HepG2 (cell line): ENCODE measurements at regions not wholly inside any gene's neighbourhood (a gene's known extent, or its start where the extent isn't known, plus 50 kb on each side); places are given as distances from the start of the nearest gene placed in this dataset.

Experiments used
- ATAC-seq: fragments of 200-7000 bp; cut with Tn5 transposase; 3 replicates; pipeline ENCODE4 v1.9.1; 2020; ENCODE audit warnings: mild to moderate bottlenecking, moderate library complexity
- BruUV-seq: library from RNA; stranded (reverse); fragments of 400-500 nt; replicated peaks from 2 replicates; lab custom pipeline; 2021; lab: Mats Ljungman, UMichigan
- CTCF ChIA-PET: fragments of 300-600 bp; formaldehyde crosslinking; extraction: SDS; loops from one replicate; lab custom pipeline; 2021; ENCODE audit warnings: low total read pairs, inconsistent platforms, low intra/inter-chr PET ratio; lab: Yijun Ruan, JAX
- POLR2A ChIA-PET: fragments of 350-600 bp; sonication (Branson Sonifier 250); formaldehyde crosslinking; loops from one replicate; lab custom pipeline; 2020; ENCODE audit warnings: antibody characterized with exemption, inconsistent platforms; lab: Yijun Ruan, JAX
- DNase-seq: peaks from one replicate; pipeline ENCODE4 v3.0.0-alpha.2; 2015; ENCODE audit warnings: low spot score
- FAIRE-seq: peaks from 3 replicates; lab custom pipeline; 2011; peaks lifted over from hg19 to GRCh38; lab: Jason Lieb, UNC
- H2AFZ ChIP-seq: one replicate; pipeline ENCODE4 v1.6.1; 2011; ENCODE audit warnings: low read length, inconsistent platforms
- H3K27ac ChIP-seq: fragments of 300-600 bp; 3 replicates; pipeline ENCODE4 v1.8.0; 2011; ENCODE audit warnings: mixed run types, mild to moderate bottlenecking, mixed read lengths, low read length, inconsistent platforms; ENCODE audit not compliant: insufficient read depth; ENCODE audit errors: extremely low read length
- H3K27me3 ChIP-seq, 2 experiments: fragments of 200-600 bp in 1 of 2; 2 replicates in 1 of 2; 3 replicates in 1 of 2; pipeline versions ENCODE4 v1.6.0 to v1.8.0; 2011; ENCODE audit warnings: low read length in 2 of 2, mild to moderate bottlenecking in 2 of 2, moderate library complexity in 2 of 2, inconsistent platforms in 1 of 2; ENCODE audit not compliant: insufficient read depth in 2 of 2, control insufficient read depth in 1 of 2
- H3K36me3 ChIP-seq, 2 experiments: fragments of 200-600 bp in 1 of 2; replicated peaks in 1 of 2; 2 replicates in 1 of 2; 3 replicates in 1 of 2; pipeline versions ENCODE4 v1.5.1 to v1.8.0; 2011; ENCODE audit warnings: low read length in 2 of 2, inconsistent platforms in 1 of 2; ENCODE audit not compliant: insufficient read depth in 2 of 2, control insufficient read depth in 1 of 2
- H3K4me1 ChIP-seq: 2 replicates; pipeline ENCODE4 v1.5.1; 2012; ENCODE audit warnings: low read length, inconsistent platforms; ENCODE audit not compliant: insufficient read depth
- H3K4me2 ChIP-seq: 2 replicates; pipeline ENCODE4 v1.6.0; 2011; ENCODE audit warnings: low read depth, low read length, inconsistent platforms
- H3K4me3 ChIP-seq, 3 experiments: fragments of 200-600 bp in 1 of 3; sonication (generic), shearing (Covaris generic) in 1 of 3; replicated peaks in 1 of 3; 2 replicates each; pipeline ENCODE4 v1.5.1; 2011 to 2016; ENCODE audit warnings: low read length in 3 of 3, inconsistent platforms in 2 of 3, low read depth in 2 of 3, mild to moderate bottlenecking in 2 of 3, control low read depth in 1 of 3, mixed read lengths in 1 of 3; ENCODE audit not compliant: insufficient read depth in 1 of 3
- H3K79me2 ChIP-seq: one replicate; pipeline ENCODE4 v1.6.1; 2011; ENCODE audit warnings: low read length, inconsistent platforms; ENCODE audit not compliant: insufficient read depth
- H3K9ac ChIP-seq: 2 replicates; pipeline ENCODE4 v1.6.0; 2011; ENCODE audit warnings: mild to moderate bottlenecking, low read depth, low read length, inconsistent platforms; ENCODE audit not compliant: insufficient read depth
- H3K9me3 ChIP-seq: 2 replicates; pipeline ENCODE4 v1.5.1; 2012; ENCODE audit warnings: mild to moderate bottlenecking, low read length
- H4K20me1 ChIP-seq: 2 replicates; pipeline ENCODE4 v1.6.0; 2011; ENCODE audit warnings: inconsistent platforms, mild to moderate bottlenecking, low read length, moderate library complexity; ENCODE audit not compliant: insufficient read depth
- NFE2L1 ChIP-seq: sonication (generic); formaldehyde crosslinking; IDR thresholded peaks from 2 replicates; pipeline ENCODE4 v1.4.0; 2020; ENCODE audit warnings: missing genetic modification reagents, mild to moderate bottlenecking, borderline replicate concordance
- TEAD3 ChIP-seq: optimal IDR thresholded peaks from 2 replicates; pipeline ENCODE3; 2016; ENCODE audit warnings: borderline replicate concordance
- ZNF646 ChIP-seq: sonication (generic); formaldehyde crosslinking; IDR thresholded peaks from 2 replicates; pipeline ENCODE4 v1.9.0; 2021; ENCODE audit warnings: mild to moderate bottlenecking, missing genetic modification reagents
- ZNF879 ChIP-seq: sonication (generic); formaldehyde crosslinking; IDR thresholded peaks from 2 replicates; pipeline ENCODE4 v1.8.1; 2023; ENCODE audit warnings: missing genetic modification reagents
- WGBS: methylation state at CpG from one replicate; pipeline ENCODE4 v1.1.6; 2017; ENCODE audit warnings: low lambda C conversion rate; 5-methylcytosine and 5-hydroxymethylcytosine counted together
- in situ Hi-C: cut with HindIII; loops from 2 replicates; pipeline ENCODE4 v1.10.0; 2017; ENCODE audit warnings: low pct_unique_long_range_greater_than_20kb; ENCODE audit not compliant: extremely low pct_ligation_motif_present
- intact Hi-C: fragments of 100-400 bp; cut with micrococcal nuclease; formaldehyde crosslinking; loops from one replicate; pipeline ENCODE4 v1.10.0; 2022; ENCODE audit not compliant: unreplicated experiment

GRCh38 chr12:93181409-93181965, 196.2 kb upstream of the NUDT4 start:
- no peaks in the 10 kb centered on the region; the same call in 1 of the 2 replicates for H3K9me3 ChIP-seq
- H3K9ac ChIP-seq: no peak overlapping the region
- H3K36me3 ChIP-seq: no peaks in the 10 kb centered on the region
- H3K4me3 ChIP-seq: no peak overlapping the region
- H3K4me1 ChIP-seq: peaks cover 56% of the 10 kb centered on the region
- ATAC-seq (no peak), FAIRE-seq (no peak), DNase-seq (no peak)
- POLR2A ChIA-PET: interaction anchor here (0.6 kb wide), 1 partner anchor 29 kb away, joined by 4 read pairs; no protein-coding TSS in a partner anchor
- no peaks in the 10 kb centered on the region; a peak in 2 of 5 replicates for H3K27me3 ChIP-seq
- intact Hi-C loops: no loop called here
- in situ Hi-C loops: no loop called here
- peak; percentile 33 for TF ChIP-seq TEAD3 (CRISPR knock-in tag)
- TF ChIP-seq NFE2L1 (CRISPR knock-in tag): no peak
- CTCF ChIA-PET: no interaction called here
- H3K27ac ChIP-seq: no peak overlapping the region
- H2AFZ ChIP-seq: no peak overlapping the region
- WGBS: 42% methylated on average over 4 of the region's 4 CpGs
- no TSS peak for BruUV-seq
- H3K79me2 ChIP-seq: no peaks in the 10 kb centered on the region
- no peak overlapping the region for H3K4me2 ChIP-seq
- H4K20me1 ChIP-seq: no peaks in the 10 kb centered on the region

- Histone ChIP-seq H4K20me1 (no peaks in the 10 kb centered on the region), H3K27ac (no peak overlapping the region), H3K9ac (no peak overlapping the region), H3K27me3 (peaks cover 0 to 3% of the 10 kb centered on the region in 2 experiments; a peak in 2 of 5 replicates), H3K36me3 (no peaks in the 10 kb centered on the region), H3K4me1 (peaks cover 29% of the 10 kb centered on the region), H3K4me2 (peak overlapping the region; percentile 33), H2AFZ (peak overlapping the region; percentile 40), H3K79me2 (no peaks in the 10 kb centered on the region), H3K9me3 (no peaks in the 10 kb centered on the region), H3K4me3 (no peak overlapping the region)
- TF ChIP-seq ZNF879 (no peak), ZNF646 (CRISPR knock-in tag) (peak; percentile 74; the same call in 1 of the 2 replicates)
- ChIA-PET CTCF (no interaction called here), POLR2A (no interaction called here)
- no TSS peak for BruUV-seq
- FAIRE-seq: no peak
- no peak for ATAC-seq
- in situ Hi-C loops (no loop called here), intact Hi-C loops (no loop called here)
- 40% methylated on average over 5 of the region's 5 CpGs for WGBS
- DNase-seq: no peak
Observed at GRCh38 chr12:93183940-93184671, 193.6 kb upstream of the NUDT4 start.
